Neural progenitor cell (in vitro differentiated cells): ENCODE measurements at regions not wholly inside any gene's neighbourhood (a gene's known extent, or its start where the extent isn't known, plus 50 kb on each side); places are given as distances from the start of the nearest gene placed in this dataset.
A peak's percentile ranks its signal among the peaks of the same experiment; 100 is the strongest.

Source experiments
- DNase-seq: peaks from one replicate; pipeline ENCODE4 v3.0.0-alpha.2; 2016; ENCODE audit warnings: low spot score
- H2AFZ ChIP-seq: fragments of 200-600 bp; sonication (generic); replicated peaks from 2 replicates; pipeline ENCODE4 v1.6.1; 2016; ENCODE audit warnings: antibody characterized with exemption
- H3F3A ChIP-seq: fragments of 200-600 bp; sonication (generic); 2 replicates; pipeline ENCODE4 v1.6.1; 2016; ENCODE audit warnings: antibody characterized with exemption, low read depth
- H3K27ac ChIP-seq: fragments of 200-600 bp; sonication (generic); 2 replicates; pipeline ENCODE4 v1.5.1; 2016; ENCODE audit warnings: mild to moderate bottlenecking
- H3K27me3 ChIP-seq: fragments of 200-600 bp; sonication (generic); 2 replicates; pipeline ENCODE4 v1.6.1; 2016; ENCODE audit warnings: mild to moderate bottlenecking, moderate library complexity
- H3K36me3 ChIP-seq: fragments of 200-600 bp; sonication (generic); 2 replicates; pipeline ENCODE4 v1.5.1; 2016
- H3K4me1 ChIP-seq: fragments of 200-600 bp; sonication (generic); 2 replicates; pipeline ENCODE4 v1.6.1; 2016; ENCODE audit warnings: mixed run types
- H3K4me2 ChIP-seq: fragments of 200-600 bp; sonication (generic); 2 replicates; pipeline ENCODE4 v1.6.1; 2016
- H3K4me3 ChIP-seq: fragments of 200-600 bp; sonication (generic); 2 replicates; pipeline ENCODE4 v1.5.1; 2016
- H3K79me2 ChIP-seq: fragments of 200-600 bp; sonication (generic); 2 replicates; pipeline ENCODE4 v1.6.1; 2016; ENCODE audit warnings: low read depth
- H3K9ac ChIP-seq: fragments of 200-600 bp; sonication (generic); 2 replicates; pipeline ENCODE4 v1.6.1; 2016
- H3K9me3 ChIP-seq: fragments of 200-600 bp; sonication (generic); 2 replicates; pipeline ENCODE4 v1.5.1; 2016; ENCODE audit warnings: low read depth
- H4K20me1 ChIP-seq: fragments of 200-600 bp; sonication (generic); 2 replicates; pipeline ENCODE4 v1.6.1; 2016; ENCODE audit warnings: low read depth
- H3K27ac Mint-ChIP-seq: 3 replicates; pipeline ENCODE4 v1.8.0; 2021; ENCODE audit warnings: mixed read lengths
- H3K27me3 Mint-ChIP-seq: 2 replicates; pipeline ENCODE4 v1.8.0; 2022; ENCODE audit warnings: low read depth, mild to moderate bottlenecking, inconsistent platforms, moderate library complexity, mixed read lengths; ENCODE audit not compliant: insufficient read depth
- H3K36me3 Mint-ChIP-seq: 3 replicates; pipeline ENCODE4 v1.8.0; 2021; ENCODE audit warnings: mixed read lengths
- H3K4me1 Mint-ChIP-seq: 3 replicates; pipeline ENCODE4 v1.8.0; 2021; ENCODE audit warnings: mixed read lengths
- H3K4me3 Mint-ChIP-seq: 3 replicates; pipeline ENCODE4 v1.8.0; 2021; ENCODE audit warnings: mild to moderate bottlenecking, moderate library complexity, mixed read lengths
- H3K9me3 Mint-ChIP-seq: 3 replicates; pipeline ENCODE4 v1.8.0; 2020; ENCODE audit warnings: mixed read lengths
- CTCF ChIP-seq: fragments of 200-600 bp; sonication (generic); IDR thresholded peaks from 2 replicates; pipeline ENCODE4 v1.5.1; 2017; ENCODE audit warnings: antibody characterized with exemption, mild to moderate bottlenecking
- EZH2 ChIP-seq: fragments of 200-600 bp; sonication (generic); IDR thresholded peaks from 2 replicates; pipeline ENCODE4 v1.6.1; 2017; ENCODE audit warnings: antibody characterized with exemption, mild to moderate bottlenecking, moderate library complexity
- EZH2phosphoT487 ChIP-seq: fragments of 200-600 bp; sonication (generic); IDR thresholded peaks from 2 replicates; pipeline ENCODE4 v1.6.1; 2017; ENCODE audit warnings: antibody characterized with exemption

- Mint-ChIP-seq H3K27ac (peak overlapping the region; percentile 75), H3K4me3 (no peak overlapping the region), H3K9me3 (peaks cover 3% of the 10 kb centered on the region), H3K36me3 (peaks cover 2% of the 10 kb centered on the region), H3K27me3 (peaks cover 5% of the 10 kb centered on the region), H3K4me1 (peaks cover 87% of the 10 kb centered on the region)
- H3K9me3 ChIP-seq: no peaks in the 10 kb centered on the region
- TF ChIP-seq EZH2 (no peak), EZH2phosphoT487 (no peak), CTCF (no peak)
- no peak for DNase-seq
- H3K36me3 ChIP-seq: no peaks in the 10 kb centered on the region
- H4K20me1 ChIP-seq: no peaks in the 10 kb centered on the region
- H3F3A ChIP-seq: peaks cover 52% of the 10 kb centered on the region
- no peak overlapping the region for H3K4me3 ChIP-seq
- no peaks in the 10 kb centered on the region for H3K27me3 ChIP-seq
- no peak overlapping the region for H2AFZ ChIP-seq
- H3K79me2 ChIP-seq: no peaks in the 10 kb centered on the region
- no peak overlapping the region for H3K9ac ChIP-seq
- peaks cover 76% of the 10 kb centered on the region for H3K4me1 ChIP-seq
- H3K4me2 ChIP-seq: peak overlapping the region; percentile 66
- H3K27ac ChIP-seq: no peak overlapping the region
Measured at GRCh38 chr5:124576848-124577409, 169.5 kb downstream of the ZNF608 start.

GRCh38 chr5:124575725-124576124, 170.7 kb downstream of the ZNF608 start:
- no peak for TF ChIP-seq EZH2
- TF ChIP-seq EZH2phosphoT487: no peak
- TF ChIP-seq CTCF: no peak
- H3K4me1 Mint-ChIP-seq: peaks cover 76% of the 10 kb centered on the region
- H3F3A ChIP-seq: peaks cover 40% of the 10 kb centered on the region
- H3K4me2 ChIP-seq: peak overlapping the region; percentile 66
- no peak overlapping the region for H2AFZ ChIP-seq
- H3K36me3 Mint-ChIP-seq: peaks cover 2% of the 10 kb centered on the region
- H3K79me2 ChIP-seq: no peaks in the 10 kb centered on the region
- H3K9me3 ChIP-seq: no peaks in the 10 kb centered on the region
- no peaks in the 10 kb centered on the region for H4K20me1 ChIP-seq
- H3K4me3 Mint-ChIP-seq: no peak overlapping the region
- H3K36me3 ChIP-seq: no peaks in the 10 kb centered on the region
- H3K27ac Mint-ChIP-seq: peak overlapping the region; percentile 95
- peaks cover 3% of the 10 kb centered on the region for H3K9me3 Mint-ChIP-seq
- no peaks in the 10 kb centered on the region for H3K27me3 ChIP-seq
- DNase-seq: no peak
- H3K27me3 Mint-ChIP-seq: peaks cover 6% of the 10 kb centered on the region
- H3K27ac ChIP-seq: no peak overlapping the region
- no peak overlapping the region for H3K9ac ChIP-seq
- peaks cover 64% of the 10 kb centered on the region for H3K4me1 ChIP-seq
- no peak overlapping the region for H3K4me3 ChIP-seq

DNA sequence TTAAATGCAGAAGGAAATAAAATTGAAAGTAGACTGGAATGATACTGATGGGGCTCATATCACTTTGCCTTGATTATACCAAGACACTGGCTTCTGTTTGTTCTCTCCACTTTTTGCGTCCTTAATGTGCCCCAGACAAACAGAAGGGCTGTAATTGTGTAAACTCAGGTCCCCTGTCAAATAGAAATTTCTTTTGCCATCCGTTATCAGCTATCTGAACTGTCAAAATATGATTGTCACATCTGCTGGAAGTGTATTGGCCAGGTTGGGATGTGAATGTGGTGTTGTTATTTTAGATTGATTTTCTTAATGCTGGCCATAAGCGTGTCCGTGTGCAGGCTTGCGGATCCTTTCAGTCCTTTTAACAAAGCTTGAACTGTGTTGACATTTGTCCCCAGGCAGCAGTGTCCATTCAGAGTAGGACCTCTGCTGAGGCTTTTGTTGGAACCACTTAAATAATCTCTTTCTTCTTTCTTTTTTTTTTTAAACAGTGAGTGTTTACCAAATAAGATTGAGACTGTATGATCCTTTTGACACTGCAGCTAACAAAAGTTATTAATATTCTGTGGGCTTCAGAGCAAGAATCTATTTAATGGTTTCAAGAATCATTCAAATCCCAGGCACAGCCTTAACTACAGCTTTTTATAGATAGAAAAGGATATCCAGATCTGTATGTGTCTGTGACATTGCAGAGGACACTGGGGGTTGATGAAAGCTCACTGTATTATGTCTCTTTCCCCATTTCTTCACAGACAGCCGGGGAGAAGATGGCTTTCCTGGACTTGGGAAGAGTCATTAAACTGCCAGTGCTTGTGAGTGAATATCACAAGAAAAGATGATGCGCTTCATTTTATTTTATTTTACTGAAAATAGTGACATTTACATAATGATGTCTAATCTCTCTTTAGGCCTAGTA, 171.7 kb downstream of the ZNF608 start:
- peak overlapping the region; percentile 62 for H3K4me3 Mint-ChIP-seq
- peaks cover 1% of the 10 kb centered on the region for H3K36me3 Mint-ChIP-seq
- Histone ChIP-seq H3K27me3 (no peaks in the 10 kb centered on the region), H2AFZ (no peak overlapping the region), H3F3A (peaks cover 31% of the 10 kb centered on the region), H3K9ac (no peak overlapping the region), H3K4me1 (peaks cover 61% of the 10 kb centered on the region), H3K4me2 (peak overlapping the region; percentile 66), H3K27ac (peak overlapping the region; percentile 26), H4K20me1 (no peaks in the 10 kb centered on the region), H3K4me3 (peak overlapping the region; percentile 8), H3K79me2 (no peaks in the 10 kb centered on the region), H3K36me3 (no peaks in the 10 kb centered on the region), H3K9me3 (no peaks in the 10 kb centered on the region)
- DNase-seq: peak; percentile 70
- peaks cover 6% of the 10 kb centered on the region for H3K27me3 Mint-ChIP-seq
- H3K27ac Mint-ChIP-seq: peak overlapping the region; percentile 95
- peaks cover 78% of the 10 kb centered on the region for H3K4me1 Mint-ChIP-seq
- peaks cover 1% of the 10 kb centered on the region for H3K9me3 Mint-ChIP-seq
- TF ChIP-seq EZH2phosphoT487: no peak
- TF ChIP-seq EZH2: no peak
- TF ChIP-seq CTCF: no peak
